GM19035 (cell line): ENCODE measurements at regions not wholly inside any gene's neighbourhood (a gene's known extent, or its start where the extent isn't known, plus 50 kb on each side); places are given as distances from the start of the nearest gene placed in this dataset.

Experiments
- ATAC-seq: cut with Tn5 transposase; IDR thresholded peaks from one replicate; pipeline ENCODE4 v1.9.1; 2021; ENCODE audit not compliant: unreplicated experiment

GRCh38 chr1:218633238-218633988, 288.3 kb downstream of the TGFB2 start:
- no peak for ATAC-seq

- ATAC-seq = no peak
Observed at GRCh38 chr1:218634212-218634611, 289.1 kb downstream of the TGFB2 start.

- ATAC-seq = no peak
Observed at GRCh38 chr1:218636548-218636947, 291.4 kb downstream of the TGFB2 start.

- ATAC-seq = no peak
Observed at GRCh38 chr1:218640173-218640572, 295.0 kb downstream of the TGFB2 start.

GRCh38 chr1:218642033-218642948, 297.2 kb downstream of the TGFB2 start:
- no peak for ATAC-seq

GRCh38 chr1:218643281-218643680, 298.1 kb downstream of the TGFB2 start:
- no peak for ATAC-seq

GRCh38 chr1:218643926-218644325, 298.8 kb downstream of the TGFB2 start:
- no peak for ATAC-seq

GRCh38 chr1:218646288-218646687, 301.2 kb downstream of the TGFB2 start:
- ATAC-seq = no peak

- ATAC-seq = no peak
Observed at GRCh38 chr1:218656301-218657037, 311.3 kb downstream of the TGFB2 start.

GRCh38 chr1:218658269-218658668, 313.1 kb downstream of the TGFB2 start:
- ATAC-seq = no peak

GRCh38 chr1:218658899-218659298, 313.8 kb downstream of the TGFB2 start:
- no peak for ATAC-seq

- no peak for ATAC-seq
Observed at GRCh38 chr1:218659911-218660677, 315.0 kb downstream of the TGFB2 start.

- ATAC-seq = no peak
Observed at GRCh38 chr1:218660678-218661053, 315.5 kb downstream of the TGFB2 start.

GRCh38 chr1:218661411-218661810, 316.3 kb downstream of the TGFB2 start:
- ATAC-seq = no peak

GRCh38 chr1:218664385-218665170, 319.4 kb downstream of the TGFB2 start:
- ATAC-seq = no peak

GRCh38 chr1:218665221-218665620, 320.1 kb downstream of the TGFB2 start:
- no peak for ATAC-seq

GRCh38 chr1:218666263-218666662, 321.1 kb downstream of the TGFB2 start:
- ATAC-seq = no peak

- no peak for ATAC-seq
Observed at GRCh38 chr1:218667781-218668516, 322.8 kb downstream of the TGFB2 start.

- ATAC-seq = no peak
Observed at GRCh38 chr1:218669431-218669830, 324.3 kb downstream of the TGFB2 start.
